ENCODE measurements at regions not wholly inside any gene's neighbourhood (a gene's known extent, or its start where the extent isn't known, plus 50 kb on each side); places are given as distances from the start of the nearest gene placed in this dataset.

DNA sequence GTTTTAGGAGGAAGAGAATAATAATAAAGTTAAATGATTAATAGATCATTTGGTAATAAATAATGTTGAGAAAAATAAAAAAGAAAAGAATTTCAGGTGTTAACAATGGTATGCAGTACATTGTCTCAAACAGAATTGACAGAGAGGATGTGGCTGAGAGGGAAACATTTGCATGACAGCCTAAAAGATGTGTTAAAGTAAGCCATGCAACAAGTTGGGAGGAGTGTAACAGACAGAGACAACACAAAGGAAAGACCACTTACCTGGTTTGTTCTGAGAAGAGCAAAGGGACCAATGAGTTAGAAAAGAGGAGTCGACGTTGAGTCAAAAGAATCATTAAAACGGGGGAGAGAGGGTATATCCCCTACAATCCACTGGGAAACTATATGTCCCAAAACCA is 814.0 kb downstream of the KCNT2 start:
- TF ChIP-seq, protein P1, sequence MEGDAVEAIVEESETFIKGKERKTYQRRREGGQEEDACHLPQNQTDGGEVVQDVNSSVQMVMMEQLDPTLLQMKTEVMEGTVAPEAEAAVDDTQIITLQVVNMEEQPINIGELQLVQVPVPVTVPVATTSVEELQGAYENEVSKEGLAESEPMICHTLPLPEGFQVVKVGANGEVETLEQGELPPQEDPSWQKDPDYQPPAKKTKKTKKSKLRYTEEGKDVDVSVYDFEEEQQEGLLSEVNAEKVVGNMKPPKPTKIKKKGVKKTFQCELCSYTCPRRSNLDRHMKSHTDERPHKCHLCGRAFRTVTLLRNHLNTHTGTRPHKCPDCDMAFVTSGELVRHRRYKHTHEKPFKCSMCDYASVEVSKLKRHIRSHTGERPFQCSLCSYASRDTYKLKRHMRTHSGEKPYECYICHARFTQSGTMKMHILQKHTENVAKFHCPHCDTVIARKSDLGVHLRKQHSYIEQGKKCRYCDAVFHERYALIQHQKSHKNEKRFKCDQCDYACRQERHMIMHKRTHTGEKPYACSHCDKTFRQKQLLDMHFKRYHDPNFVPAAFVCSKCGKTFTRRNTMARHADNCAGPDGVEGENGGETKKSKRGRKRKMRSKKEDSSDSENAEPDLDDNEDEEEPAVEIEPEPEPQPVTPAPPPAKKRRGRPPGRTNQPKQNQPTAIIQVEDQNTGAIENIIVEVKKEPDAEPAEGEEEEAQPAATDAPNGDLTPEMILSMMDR (IDR thresholded peaks at IDR 0.05; ENCODE audit: low read depth, low read length, poor library complexity, severe bottlenecking): no peak
- TF ChIP-seq EZH2phosphoT487 (IDR thresholded peaks at IDR 0.05; ENCODE audit: borderline replicate concordance, low read length): no peak
